Keratinocyte (primary cell): ENCODE measurements at regions not wholly inside any gene's neighbourhood (a gene's known extent, or its start where the extent isn't known, plus 50 kb on each side); places are given as distances from the start of the nearest gene placed in this dataset.

Experiments used
- DNase-seq: peaks from one replicate; pipeline ENCODE4 v3.0.0-alpha.2; 2011; ENCODE audit warnings: low read depth, missing footprints, low spot score
- FAIRE-seq: peaks from 2 replicates; lab custom pipeline; 2011; peaks lifted over from hg19 to GRCh38; lab: Jason Lieb, UNC
- H2AFZ ChIP-seq: 2 replicates; pipeline ENCODE4 v1.6.0; 2012; ENCODE audit warnings: low read length, control low read depth, inconsistent platforms; ENCODE audit not compliant: control insufficient read depth
- H3K27ac ChIP-seq: 2 replicates; pipeline ENCODE4 v1.5.1; 2011; ENCODE audit warnings: low read length; ENCODE audit not compliant: control insufficient read depth, insufficient read depth
- H3K27me3 ChIP-seq: 3 replicates; pipeline ENCODE4 v1.6.0; 2011; ENCODE audit warnings: low read length; ENCODE audit not compliant: control insufficient read depth, insufficient read depth; ENCODE audit errors: extremely low read depth
- H3K36me3 ChIP-seq, 2 experiments: 2 replicates in 1 of 2; 3 replicates in 1 of 2; pipeline ENCODE4 v1.5.1; 2011; ENCODE audit warnings: low read length in 2 of 2, mild to moderate bottlenecking in 1 of 2; ENCODE audit not compliant: control insufficient read depth in 2 of 2, insufficient read depth in 2 of 2; ENCODE audit errors: extremely low read depth in 1 of 2
- H3K4me1 ChIP-seq: 3 replicates; pipeline ENCODE4 v1.5.1; 2011; ENCODE audit warnings: low read length; ENCODE audit not compliant: control insufficient read depth, insufficient read depth; ENCODE audit errors: extremely low read depth
- H3K4me2 ChIP-seq: 3 replicates; pipeline ENCODE4 v1.6.0; 2011; ENCODE audit warnings: low read depth, low read length; ENCODE audit not compliant: control insufficient read depth, insufficient read depth; ENCODE audit errors: extremely low read depth
- H3K4me3 ChIP-seq, 3 experiments: fragments of 200-600 bp in 1 of 3; sonication (generic) in 1 of 3; 2 replicates in 2 of 3; 3 replicates in 1 of 3; pipeline ENCODE4 v1.5.1; 2011 to 2016; ENCODE audit warnings: low read length in 3 of 3, mild to moderate bottlenecking in 3 of 3, control low read depth in 2 of 3, inconsistent platforms in 1 of 3, low read depth in 1 of 3, mixed read lengths in 1 of 3, mixed run types in 1 of 3, moderate library complexity in 1 of 3; ENCODE audit not compliant: control insufficient read depth in 2 of 3, insufficient read depth in 2 of 3; ENCODE audit errors: extremely low read depth in 1 of 3
- H3K79me2 ChIP-seq: 2 replicates; pipeline ENCODE4 v1.6.0; 2012; ENCODE audit warnings: low read length; ENCODE audit not compliant: control insufficient read depth, insufficient read depth
- H3K9ac ChIP-seq: 3 replicates; pipeline ENCODE4 v1.6.0; 2011; ENCODE audit warnings: low read length; ENCODE audit not compliant: control insufficient read depth, insufficient read depth; ENCODE audit errors: extremely low read depth
- H3K9me1 ChIP-seq: 3 replicates; pipeline ENCODE4 v1.6.0; 2011; ENCODE audit warnings: low read length; ENCODE audit not compliant: control insufficient read depth, insufficient read depth; ENCODE audit errors: extremely low read depth
- H3K9me3 ChIP-seq: 2 replicates; pipeline ENCODE4 v1.5.1; 2012; ENCODE audit warnings: low read depth, low read length; ENCODE audit not compliant: control insufficient read depth
- H4K20me1 ChIP-seq: 3 replicates; pipeline ENCODE4 v1.6.0; 2011; ENCODE audit warnings: low read length; ENCODE audit not compliant: control insufficient read depth, insufficient read depth; ENCODE audit errors: extremely low read depth
- EZH2 ChIP-seq: IDR thresholded peaks from one replicate; pipeline ENCODE4 v1.6.1; 2012; ENCODE audit warnings: inconsistent platforms, mild to moderate bottlenecking, low read length, moderate library complexity
- dilution Hi-C: fragments of 300-500 bp; cut with MboI; formaldehyde crosslinking; loops from one replicate; pipeline ENCODE4 v1.7.0; 2020; ENCODE audit warnings: low sequenced_read_pairs; ENCODE audit not compliant: extremely low pct_ligation_motif_present
- TF ChIP-seq, protein P1 (sequence below), 3 experiments: IDR thresholded peaks in 1 of 3; conservative IDR thresholded peaks in 1 of 3; optimal IDR thresholded peaks in 1 of 3; 2 replicates in 2 of 3; 3 replicates in 1 of 3; pipeline versions ENCODE3 to v1.5.1; 2011; ENCODE audit warnings: low read length in 3 of 3, mild to moderate bottlenecking in 3 of 3, moderate library complexity in 2 of 3, control low read depth in 1 of 3, inconsistent platforms in 1 of 3; ENCODE audit not compliant: insufficient read depth in 2 of 3; ENCODE audit errors: extremely low read depth in 1 of 3

DNA sequence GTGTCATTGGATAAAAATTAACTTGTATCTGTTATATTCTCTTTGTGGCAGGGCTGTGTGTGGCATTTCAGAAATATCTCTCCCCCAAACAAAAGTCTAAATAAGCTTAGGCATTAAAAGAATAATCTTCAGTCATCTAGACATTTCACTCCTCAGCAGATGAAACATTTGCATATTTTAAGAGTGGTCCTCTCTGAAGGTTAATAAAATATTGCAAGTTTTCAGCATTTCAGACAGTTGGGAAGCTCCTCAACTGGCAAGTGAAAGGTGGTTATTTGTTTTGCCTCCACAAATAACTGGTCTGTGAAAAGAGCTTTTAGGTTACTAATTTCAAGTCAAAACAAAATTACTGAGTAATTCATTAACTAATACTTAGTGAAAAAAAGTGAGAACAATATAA, 462.6 kb downstream of the EPHA4 start:
- no peak for FAIRE-seq
- TF ChIP-seq, protein P1, sequence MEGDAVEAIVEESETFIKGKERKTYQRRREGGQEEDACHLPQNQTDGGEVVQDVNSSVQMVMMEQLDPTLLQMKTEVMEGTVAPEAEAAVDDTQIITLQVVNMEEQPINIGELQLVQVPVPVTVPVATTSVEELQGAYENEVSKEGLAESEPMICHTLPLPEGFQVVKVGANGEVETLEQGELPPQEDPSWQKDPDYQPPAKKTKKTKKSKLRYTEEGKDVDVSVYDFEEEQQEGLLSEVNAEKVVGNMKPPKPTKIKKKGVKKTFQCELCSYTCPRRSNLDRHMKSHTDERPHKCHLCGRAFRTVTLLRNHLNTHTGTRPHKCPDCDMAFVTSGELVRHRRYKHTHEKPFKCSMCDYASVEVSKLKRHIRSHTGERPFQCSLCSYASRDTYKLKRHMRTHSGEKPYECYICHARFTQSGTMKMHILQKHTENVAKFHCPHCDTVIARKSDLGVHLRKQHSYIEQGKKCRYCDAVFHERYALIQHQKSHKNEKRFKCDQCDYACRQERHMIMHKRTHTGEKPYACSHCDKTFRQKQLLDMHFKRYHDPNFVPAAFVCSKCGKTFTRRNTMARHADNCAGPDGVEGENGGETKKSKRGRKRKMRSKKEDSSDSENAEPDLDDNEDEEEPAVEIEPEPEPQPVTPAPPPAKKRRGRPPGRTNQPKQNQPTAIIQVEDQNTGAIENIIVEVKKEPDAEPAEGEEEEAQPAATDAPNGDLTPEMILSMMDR (optimal IDR thresholded peaks at IDR 0.05 in 1 of 3, IDR thresholded peaks at IDR 0.05 in 1 of 3, conservative IDR thresholded peaks at IDR 0.05 in 1 of 3; ENCODE audit: extremely low read depth in 1 of 3, insufficient read depth in 2 of 3, low read length in 3 of 3) = no peak
- no peak for TF ChIP-seq EZH2
- H3K4me1 ChIP-seq = peaks cover 24% of the 10 kb centered on the region
- H3K9me1 ChIP-seq = no peaks in the 10 kb centered on the region
- no peaks in the 10 kb centered on the region for H3K79me2 ChIP-seq
- no peak overlapping the region for H3K4me3 ChIP-seq
- no peak overlapping the region for H3K9ac ChIP-seq
- DNase-seq = no peak
- H4K20me1 ChIP-seq = no peaks in the 10 kb centered on the region
- no peak overlapping the region for H2AFZ ChIP-seq
- no peaks in the 10 kb centered on the region for H3K27me3 ChIP-seq
- no peak overlapping the region for H3K4me2 ChIP-seq
- H3K36me3 ChIP-seq = no peaks in the 10 kb centered on the region
- no peak overlapping the region for H3K27ac ChIP-seq
- dilution Hi-C loops = no loop called here
- no peaks in the 10 kb centered on the region for H3K9me3 ChIP-seq

DNA sequence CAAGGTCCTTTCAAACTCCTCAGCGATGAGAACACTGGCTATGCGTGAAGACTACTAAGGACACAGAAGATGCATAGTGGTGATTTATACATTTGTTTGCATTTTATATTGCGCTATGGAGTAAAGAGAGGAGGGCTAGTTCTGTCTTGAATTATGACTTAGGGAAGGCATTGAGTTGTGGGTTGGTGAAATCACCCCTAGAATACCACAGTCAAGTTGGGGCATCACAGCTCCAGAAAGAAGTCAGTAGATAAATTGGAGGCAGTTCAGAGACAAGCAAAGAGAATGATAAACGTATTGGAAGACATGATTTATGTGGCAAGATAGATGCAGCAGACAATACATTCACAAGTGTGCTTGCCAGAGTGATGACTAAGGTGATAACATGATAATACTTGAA, 460.4 kb downstream of the EPHA4 start:
- H3K79me2 ChIP-seq = no peaks in the 10 kb centered on the region
- TF ChIP-seq EZH2 = no peak
- TF ChIP-seq, protein P1 (optimal IDR thresholded peaks at IDR 0.05 in 1 of 3, IDR thresholded peaks at IDR 0.05 in 1 of 3, conservative IDR thresholded peaks at IDR 0.05 in 1 of 3; ENCODE audit: extremely low read depth in 1 of 3, insufficient read depth in 2 of 3, low read length in 3 of 3) = no peak
- no peaks in the 10 kb centered on the region for H3K9me1 ChIP-seq
- no peak overlapping the region for H3K4me3 ChIP-seq
- no peak overlapping the region for H3K9ac ChIP-seq
- dilution Hi-C loops = no loop called here
- H3K36me3 ChIP-seq = no peaks in the 10 kb centered on the region
- no peaks in the 10 kb centered on the region for H3K9me3 ChIP-seq
- peak; percentile 67 for FAIRE-seq
- DNase-seq = no peak
- no peaks in the 10 kb centered on the region for H4K20me1 ChIP-seq
- peaks cover 16% of the 10 kb centered on the region for H3K4me1 ChIP-seq
- no peak overlapping the region for H3K27ac ChIP-seq
- H3K27me3 ChIP-seq = no peaks in the 10 kb centered on the region
- H3K4me2 ChIP-seq = peak overlapping the region; percentile 61
- peak overlapping the region; percentile 14 for H2AFZ ChIP-seq
